Endothelial cell (in vitro differentiated cells): ENCODE measurements at regions not wholly inside any gene's neighbourhood (a gene's known extent, or its start where the extent isn't known, plus 50 kb on each side); places are given as distances from the start of the nearest gene placed in this dataset.

ENCODE experiments used
- DNase-seq: peaks from one replicate; pipeline ENCODE4 v3.0.0; 2021; ENCODE audit warnings: low spot score
- H3K27ac Mint-ChIP-seq: one replicate; pipeline ENCODE4 v1.8.0; 2021; ENCODE audit warnings: mixed read lengths, inconsistent platforms; ENCODE audit not compliant: unreplicated experiment
- H3K27me3 Mint-ChIP-seq: one replicate; pipeline ENCODE4 v1.8.0; 2021; ENCODE audit warnings: mild to moderate bottlenecking, moderate library complexity, mixed read lengths, inconsistent platforms; ENCODE audit not compliant: unreplicated experiment
- H3K36me3 Mint-ChIP-seq: one replicate; pipeline ENCODE4 v1.8.0; 2021; ENCODE audit warnings: mild to moderate bottlenecking, low read depth, mixed read lengths, inconsistent platforms; ENCODE audit not compliant: unreplicated experiment
- H3K4me1 Mint-ChIP-seq: one replicate; pipeline ENCODE4 v1.8.0; 2021; ENCODE audit warnings: mild to moderate bottlenecking, mixed read lengths, inconsistent platforms; ENCODE audit not compliant: unreplicated experiment
- H3K4me3 Mint-ChIP-seq: one replicate; pipeline ENCODE4 v1.8.0; 2021; ENCODE audit warnings: mild to moderate bottlenecking, mixed read lengths, inconsistent platforms; ENCODE audit not compliant: unreplicated experiment
- H3K9me3 Mint-ChIP-seq: one replicate; pipeline ENCODE4 v1.8.0; 2021; ENCODE audit warnings: mixed read lengths, inconsistent platforms; ENCODE audit not compliant: unreplicated experiment
- TF ChIP-seq, protein P1 (sequence below): fragments of 200-600 bp; sonication (generic); IDR thresholded peaks from one replicate; pipeline ENCODE4 v1.5.0; 2021; ENCODE audit warnings: antibody characterized with exemption; ENCODE audit not compliant: unreplicated experiment

DNA sequence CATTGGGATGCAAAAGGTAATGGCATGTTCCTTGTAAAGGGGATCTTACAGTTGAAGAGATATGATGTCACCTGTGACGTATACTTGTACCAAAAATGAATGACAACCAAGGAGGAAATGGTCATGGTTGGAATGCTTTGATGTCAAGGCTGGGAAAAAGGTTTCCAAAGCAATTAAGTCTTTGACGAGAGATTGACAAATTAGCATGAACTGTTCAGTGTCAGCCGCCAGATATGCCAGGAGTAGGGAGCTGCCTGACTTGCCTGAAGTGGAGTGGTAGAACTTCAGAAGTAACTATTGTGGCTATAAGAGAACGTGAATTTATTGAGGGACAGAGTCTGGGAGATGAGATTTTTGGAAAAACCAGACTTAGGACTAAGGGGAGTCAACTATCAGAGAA is 88.1 kb downstream of the SEPTIN7 start:
- no peaks in the 10 kb centered on the region for H3K27me3 Mint-ChIP-seq
- no peak overlapping the region for H3K27ac Mint-ChIP-seq
- DNase-seq, result no peak
- TF ChIP-seq, protein P1, sequence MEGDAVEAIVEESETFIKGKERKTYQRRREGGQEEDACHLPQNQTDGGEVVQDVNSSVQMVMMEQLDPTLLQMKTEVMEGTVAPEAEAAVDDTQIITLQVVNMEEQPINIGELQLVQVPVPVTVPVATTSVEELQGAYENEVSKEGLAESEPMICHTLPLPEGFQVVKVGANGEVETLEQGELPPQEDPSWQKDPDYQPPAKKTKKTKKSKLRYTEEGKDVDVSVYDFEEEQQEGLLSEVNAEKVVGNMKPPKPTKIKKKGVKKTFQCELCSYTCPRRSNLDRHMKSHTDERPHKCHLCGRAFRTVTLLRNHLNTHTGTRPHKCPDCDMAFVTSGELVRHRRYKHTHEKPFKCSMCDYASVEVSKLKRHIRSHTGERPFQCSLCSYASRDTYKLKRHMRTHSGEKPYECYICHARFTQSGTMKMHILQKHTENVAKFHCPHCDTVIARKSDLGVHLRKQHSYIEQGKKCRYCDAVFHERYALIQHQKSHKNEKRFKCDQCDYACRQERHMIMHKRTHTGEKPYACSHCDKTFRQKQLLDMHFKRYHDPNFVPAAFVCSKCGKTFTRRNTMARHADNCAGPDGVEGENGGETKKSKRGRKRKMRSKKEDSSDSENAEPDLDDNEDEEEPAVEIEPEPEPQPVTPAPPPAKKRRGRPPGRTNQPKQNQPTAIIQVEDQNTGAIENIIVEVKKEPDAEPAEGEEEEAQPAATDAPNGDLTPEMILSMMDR, result no peak
- H3K4me1 Mint-ChIP-seq, result no peaks in the 10 kb centered on the region
- H3K4me3 Mint-ChIP-seq, result no peak overlapping the region
- peaks cover 29% of the 10 kb centered on the region for H3K36me3 Mint-ChIP-seq
- H3K9me3 Mint-ChIP-seq, result no peaks in the 10 kb centered on the region

DNA sequence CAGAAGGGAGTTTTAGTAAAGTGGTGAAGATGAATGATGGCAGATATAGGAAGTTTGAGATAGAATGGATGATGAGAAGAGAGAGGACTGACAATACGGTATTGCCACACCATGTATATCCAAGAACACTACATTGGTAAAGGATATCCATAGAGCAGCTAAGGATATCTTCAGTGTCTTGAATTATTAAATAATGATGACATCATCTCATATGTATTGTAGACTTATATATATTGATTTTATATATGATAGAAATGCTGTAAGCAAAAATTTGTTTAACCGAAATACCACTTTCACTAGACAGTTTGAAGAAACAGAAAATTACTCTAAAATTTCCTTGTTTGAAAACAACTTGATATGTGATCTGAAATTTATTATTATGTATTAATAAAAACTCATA is 89.0 kb downstream of the SEPTIN7 start:
- Mint-ChIP-seq H3K27ac (no peak overlapping the region), H3K4me3 (no peak overlapping the region), H3K9me3 (no peaks in the 10 kb centered on the region), H3K4me1 (no peaks in the 10 kb centered on the region), H3K36me3 (peaks cover 26% of the 10 kb centered on the region), H3K27me3 (no peaks in the 10 kb centered on the region)
- DNase-seq, result no peak
- TF ChIP-seq, protein P1, result no peak

DNA sequence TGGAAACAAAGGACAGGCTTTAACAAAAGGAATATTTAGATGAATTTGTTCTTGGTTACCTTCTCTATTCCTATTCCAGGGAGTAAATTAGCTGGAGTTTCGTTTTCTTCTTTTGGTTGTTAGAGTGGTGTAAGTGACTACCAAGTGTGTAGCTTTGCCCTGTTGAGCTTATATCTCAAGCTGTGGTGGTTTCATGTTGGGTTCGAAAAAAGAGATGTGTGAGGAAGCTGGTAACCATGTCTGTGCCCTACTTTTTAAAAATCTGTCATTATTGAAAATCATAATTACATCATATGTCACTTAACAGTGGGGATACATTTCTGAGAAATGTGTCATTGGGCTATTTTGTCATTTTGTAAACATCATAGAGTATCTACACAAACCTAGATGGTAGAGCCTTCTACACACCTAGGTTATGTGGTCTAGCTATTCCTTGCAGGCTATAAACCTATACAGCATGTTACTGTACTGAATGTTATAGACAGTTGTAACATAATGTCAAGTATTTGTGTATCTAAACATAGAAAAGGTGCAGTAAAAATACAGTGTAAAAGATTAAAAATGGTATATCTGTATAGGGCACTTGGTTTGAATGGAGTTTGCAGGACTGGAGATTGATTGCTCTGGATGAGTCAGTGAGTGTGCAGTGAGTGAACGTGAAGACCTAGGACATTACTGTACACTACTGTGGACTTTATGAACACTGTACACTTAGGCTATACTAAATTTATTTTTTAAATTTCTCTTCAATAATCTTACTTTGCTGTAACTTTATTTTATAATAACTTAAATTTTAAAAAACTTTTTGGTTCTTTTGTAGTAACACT is 90.4 kb downstream of the SEPTIN7 start:
- Mint-ChIP-seq H3K4me3 (no peak overlapping the region), H3K27ac (no peak overlapping the region), H3K4me1 (no peaks in the 10 kb centered on the region), H3K9me3 (no peaks in the 10 kb centered on the region), H3K27me3 (no peaks in the 10 kb centered on the region), H3K36me3 (peaks cover 16% of the 10 kb centered on the region)
- TF ChIP-seq, protein P1, result no peak
- DNase-seq, result no peak

DNA sequence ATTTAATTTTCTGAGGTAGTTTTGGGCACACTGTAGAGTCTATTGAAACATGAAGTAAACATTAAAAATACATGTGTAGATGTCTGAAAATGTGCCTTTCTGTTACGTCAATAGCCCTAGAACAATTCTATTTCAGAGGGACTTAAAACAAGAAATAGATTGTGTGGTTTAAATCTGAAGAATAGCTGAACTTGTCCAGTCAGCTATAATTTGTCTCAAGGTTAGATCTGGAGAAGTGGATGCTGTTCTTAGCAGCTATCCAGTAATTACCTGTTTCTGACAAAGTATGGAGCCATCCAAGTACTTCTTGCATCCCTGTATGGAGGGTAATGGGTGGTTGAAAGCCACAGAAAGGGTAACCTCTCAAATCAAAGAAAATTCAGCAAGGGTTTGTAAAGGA is 92.8 kb downstream of the SEPTIN7 start:
- TF ChIP-seq, protein P1, result no peak
- Mint-ChIP-seq H3K27me3 (no peaks in the 10 kb centered on the region), H3K4me3 (no peak overlapping the region), H3K36me3 (peaks cover 11% of the 10 kb centered on the region), H3K27ac (no peak overlapping the region), H3K9me3 (no peaks in the 10 kb centered on the region), H3K4me1 (no peaks in the 10 kb centered on the region)
- DNase-seq, result no peak

DNA sequence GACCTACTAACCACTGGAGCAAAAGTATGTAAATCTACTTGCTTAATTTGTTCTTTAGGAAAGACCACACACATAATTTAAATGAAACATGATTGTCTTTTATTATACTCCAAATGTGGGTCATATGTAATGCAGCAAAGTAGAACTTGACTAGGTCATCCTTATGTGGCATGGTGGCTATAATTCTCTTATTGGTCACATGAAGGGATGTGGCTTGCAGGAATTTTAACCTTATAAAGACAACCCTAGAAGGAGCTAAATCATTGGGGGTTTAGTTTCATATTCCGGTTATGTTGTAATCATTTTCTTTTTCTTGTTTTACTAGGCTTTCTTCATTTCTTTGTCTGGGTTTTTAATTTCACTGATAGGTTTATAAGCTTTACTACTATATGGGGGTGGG is 93.9 kb downstream of the SEPTIN7 start:
- no peaks in the 10 kb centered on the region for H3K27me3 Mint-ChIP-seq
- TF ChIP-seq, protein P1, result no peak
- H3K36me3 Mint-ChIP-seq, result peaks cover 9% of the 10 kb centered on the region
- H3K4me1 Mint-ChIP-seq, result no peaks in the 10 kb centered on the region
- DNase-seq, result no peak
- no peak overlapping the region for H3K27ac Mint-ChIP-seq
- no peaks in the 10 kb centered on the region for H3K9me3 Mint-ChIP-seq
- H3K4me3 Mint-ChIP-seq, result no peak overlapping the region
